ENCODE measurements at regions not wholly inside any gene's neighbourhood (a gene's known extent, or its start where the extent isn't known, plus 50 kb on each side); places are given as distances from the start of the nearest gene placed in this dataset.

DNA sequence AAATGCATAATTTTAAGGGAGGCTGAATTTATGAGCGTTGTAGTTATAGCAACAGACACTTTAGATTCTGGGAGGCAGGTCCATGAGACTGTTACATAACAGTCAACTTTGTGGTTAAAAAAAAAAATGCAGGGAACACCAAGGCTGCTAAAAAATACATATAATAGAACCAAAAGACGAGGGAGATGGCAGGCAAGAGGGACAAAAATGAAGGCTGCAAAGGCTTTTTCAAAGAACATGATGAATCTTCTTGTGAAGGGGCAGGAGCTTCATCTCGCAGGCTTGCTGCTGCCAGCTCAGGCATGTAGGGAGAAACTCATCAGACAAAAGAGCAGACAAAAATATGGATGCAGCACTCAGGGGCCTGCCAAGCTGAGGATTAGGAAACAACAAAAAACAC lies 243.9 kb downstream of the SHQ1 start:
- TF ChIP-seq, protein P1, sequence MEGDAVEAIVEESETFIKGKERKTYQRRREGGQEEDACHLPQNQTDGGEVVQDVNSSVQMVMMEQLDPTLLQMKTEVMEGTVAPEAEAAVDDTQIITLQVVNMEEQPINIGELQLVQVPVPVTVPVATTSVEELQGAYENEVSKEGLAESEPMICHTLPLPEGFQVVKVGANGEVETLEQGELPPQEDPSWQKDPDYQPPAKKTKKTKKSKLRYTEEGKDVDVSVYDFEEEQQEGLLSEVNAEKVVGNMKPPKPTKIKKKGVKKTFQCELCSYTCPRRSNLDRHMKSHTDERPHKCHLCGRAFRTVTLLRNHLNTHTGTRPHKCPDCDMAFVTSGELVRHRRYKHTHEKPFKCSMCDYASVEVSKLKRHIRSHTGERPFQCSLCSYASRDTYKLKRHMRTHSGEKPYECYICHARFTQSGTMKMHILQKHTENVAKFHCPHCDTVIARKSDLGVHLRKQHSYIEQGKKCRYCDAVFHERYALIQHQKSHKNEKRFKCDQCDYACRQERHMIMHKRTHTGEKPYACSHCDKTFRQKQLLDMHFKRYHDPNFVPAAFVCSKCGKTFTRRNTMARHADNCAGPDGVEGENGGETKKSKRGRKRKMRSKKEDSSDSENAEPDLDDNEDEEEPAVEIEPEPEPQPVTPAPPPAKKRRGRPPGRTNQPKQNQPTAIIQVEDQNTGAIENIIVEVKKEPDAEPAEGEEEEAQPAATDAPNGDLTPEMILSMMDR (IDR thresholded peaks at IDR 0.05), result no peak
- TF ChIP-seq POLR2A (IDR thresholded peaks at IDR 0.05), result no peak

Data from transverse colon (tissue), 3 donors.